ENCODE measurements at regions not wholly inside any gene's neighbourhood (a gene's known extent, or its start where the extent isn't known, plus 50 kb on each side); places are given as distances from the start of the nearest gene placed in this dataset.
A peak's percentile ranks its signal among the peaks of the same experiment; 100 is the strongest.

DNA sequence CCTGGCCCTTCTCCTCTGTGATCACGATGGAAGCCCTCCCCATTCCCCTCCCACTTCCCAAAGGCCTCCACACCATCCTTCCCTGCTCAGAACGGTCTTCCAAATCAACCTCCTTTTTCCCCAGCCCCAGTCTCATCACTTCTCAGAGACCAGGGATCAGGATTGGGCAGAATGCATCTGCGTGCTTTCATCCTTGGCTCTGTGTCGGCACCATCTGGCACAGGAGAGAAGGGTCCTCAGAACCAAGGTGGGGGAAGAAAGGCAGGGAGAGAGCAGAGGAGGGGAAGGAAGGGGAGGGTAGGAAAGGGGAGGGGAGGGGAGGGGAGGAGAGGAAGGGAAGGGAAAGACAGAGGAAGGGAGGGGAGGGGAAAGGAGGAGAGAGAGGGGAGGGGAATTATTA is 52.4 kb upstream of the FICD start:
- no peak for DNase-seq

DNA sequence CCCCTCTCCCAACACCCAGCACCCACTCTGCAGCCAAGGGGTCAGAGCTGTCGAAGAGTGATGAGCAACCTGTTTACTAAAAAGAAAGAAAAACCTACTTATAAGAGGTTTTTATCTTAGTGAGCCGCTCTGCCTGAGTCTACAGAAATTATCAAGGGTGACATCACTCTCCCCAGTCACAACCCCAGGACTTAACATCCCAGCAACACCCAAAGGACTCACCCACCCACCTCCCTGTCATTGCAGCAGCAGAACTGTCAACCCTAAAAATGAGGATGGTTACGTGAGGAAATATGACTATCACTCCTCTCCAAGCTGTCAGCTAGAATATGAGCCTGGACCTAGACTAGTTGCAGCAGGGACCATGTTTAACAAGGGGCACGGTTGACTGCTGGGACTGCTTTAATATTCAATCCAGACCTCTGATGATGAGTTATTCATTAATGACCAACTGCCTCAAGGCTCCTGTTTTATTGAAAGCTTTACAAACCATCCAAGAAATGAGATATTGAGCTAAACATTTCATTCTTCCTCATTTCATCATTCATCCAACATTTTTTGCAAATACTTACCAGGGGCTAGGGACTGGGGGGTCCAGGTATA is 53.9 kb upstream of the FICD start:
- DNase-seq = no peak

DNA sequence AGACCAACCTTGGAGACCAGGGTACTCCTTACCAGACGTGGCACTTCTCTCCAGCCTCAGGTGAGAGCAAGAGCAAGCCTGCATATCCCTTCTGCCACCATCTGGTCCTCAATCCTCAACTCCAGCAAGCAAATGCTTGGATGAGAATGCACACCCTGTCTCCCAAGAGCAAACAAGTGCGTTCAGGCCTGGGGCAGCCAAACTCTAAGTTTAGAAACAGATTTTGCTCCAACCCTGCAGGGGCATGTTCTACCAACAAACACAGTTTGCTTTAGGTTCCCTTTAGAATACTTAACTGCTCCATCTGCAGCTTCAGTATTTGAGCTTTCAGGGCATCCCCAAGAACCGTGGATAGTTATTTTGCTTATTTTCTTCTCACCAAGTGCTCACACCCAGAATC is 55.9 kb upstream of the FICD start:
- DNase-seq = no peak

DNA sequence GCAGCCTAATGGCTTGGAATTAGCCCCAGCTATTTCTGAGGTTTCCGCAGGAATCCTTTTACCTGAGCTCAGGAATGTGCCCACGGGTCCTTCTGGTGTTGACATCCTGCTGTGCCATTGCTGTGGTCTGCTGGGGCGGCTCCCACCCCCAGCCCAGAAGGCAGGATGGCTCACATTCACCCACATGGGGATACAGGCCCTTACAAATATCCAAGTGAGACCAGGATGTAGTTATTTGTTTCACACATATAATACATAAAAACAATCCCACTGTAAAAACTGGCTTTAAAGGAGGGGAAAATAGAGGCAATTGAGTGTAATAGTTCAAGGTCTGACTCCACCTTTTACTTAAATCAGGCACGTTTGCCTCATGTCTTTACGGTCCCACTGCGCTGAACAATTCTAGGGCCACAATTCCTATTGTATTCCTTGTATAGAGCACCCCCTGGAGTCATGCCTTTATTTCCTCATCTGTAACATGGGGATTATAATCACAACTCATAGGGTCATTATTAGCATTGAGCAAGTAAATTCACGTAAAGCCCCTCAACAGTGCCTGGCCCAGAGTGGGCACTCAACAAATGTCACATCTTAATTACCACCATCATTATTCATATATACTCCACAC is 57.2 kb upstream of the FICD start:
- no peak for DNase-seq

DNA sequence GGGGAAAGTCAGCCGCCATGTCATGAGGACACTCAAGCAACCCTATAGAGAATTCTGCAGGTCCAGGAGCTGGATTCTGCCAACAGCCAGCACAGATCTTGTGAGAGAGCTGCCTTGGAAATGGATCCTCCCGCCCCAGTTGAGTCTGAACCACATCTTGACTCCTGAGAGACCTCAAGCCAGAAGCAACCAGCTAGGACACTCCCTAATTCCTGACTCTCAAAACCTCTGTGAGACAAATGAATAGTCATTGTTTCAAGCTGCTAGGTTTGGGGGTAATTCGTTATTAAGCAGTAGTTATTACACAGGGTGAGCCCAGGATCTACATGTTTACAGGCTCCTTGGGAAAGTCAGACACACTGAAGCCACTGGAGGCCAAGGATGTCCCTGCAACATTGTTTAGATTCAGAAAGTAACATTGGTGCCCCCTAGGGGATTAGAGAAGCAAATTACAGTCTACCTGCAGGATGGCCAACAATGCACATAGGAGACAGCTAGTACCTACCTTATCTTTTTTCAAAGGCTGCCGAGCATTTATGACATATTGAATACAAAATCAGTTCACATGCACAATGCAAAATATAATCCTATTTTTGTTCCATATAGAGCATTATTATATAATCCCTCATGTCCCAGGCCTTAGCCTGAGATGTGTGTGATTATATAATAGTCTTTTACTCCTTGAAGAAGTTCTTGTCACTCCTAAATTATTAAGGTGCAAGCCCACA is 57.9 kb upstream of the FICD start:
- peak in 1 of 5 experiments; percentile 32 for DNase-seq

DNA sequence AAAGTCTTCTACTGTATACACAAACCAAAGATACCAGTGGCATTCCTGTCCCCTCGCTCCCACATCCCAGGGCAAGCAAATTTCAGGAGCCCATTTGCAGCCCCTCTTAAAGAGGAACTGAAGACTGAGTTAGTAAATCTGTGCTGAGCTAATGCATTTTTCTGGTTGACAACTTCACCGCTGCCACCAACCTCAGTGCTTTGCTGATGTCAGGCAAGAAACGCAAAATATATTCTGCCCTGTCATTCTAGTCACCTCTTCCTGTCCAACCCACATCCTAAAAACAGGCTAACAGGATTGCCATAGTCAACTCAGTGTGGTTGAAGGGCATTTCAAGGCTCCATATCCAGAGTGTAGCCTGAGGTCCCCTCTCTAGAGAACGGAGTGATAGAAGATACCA is 59.4 kb upstream of the FICD start:
- peak in 1 of 5 experiments; percentile 2 for DNase-seq

DNA sequence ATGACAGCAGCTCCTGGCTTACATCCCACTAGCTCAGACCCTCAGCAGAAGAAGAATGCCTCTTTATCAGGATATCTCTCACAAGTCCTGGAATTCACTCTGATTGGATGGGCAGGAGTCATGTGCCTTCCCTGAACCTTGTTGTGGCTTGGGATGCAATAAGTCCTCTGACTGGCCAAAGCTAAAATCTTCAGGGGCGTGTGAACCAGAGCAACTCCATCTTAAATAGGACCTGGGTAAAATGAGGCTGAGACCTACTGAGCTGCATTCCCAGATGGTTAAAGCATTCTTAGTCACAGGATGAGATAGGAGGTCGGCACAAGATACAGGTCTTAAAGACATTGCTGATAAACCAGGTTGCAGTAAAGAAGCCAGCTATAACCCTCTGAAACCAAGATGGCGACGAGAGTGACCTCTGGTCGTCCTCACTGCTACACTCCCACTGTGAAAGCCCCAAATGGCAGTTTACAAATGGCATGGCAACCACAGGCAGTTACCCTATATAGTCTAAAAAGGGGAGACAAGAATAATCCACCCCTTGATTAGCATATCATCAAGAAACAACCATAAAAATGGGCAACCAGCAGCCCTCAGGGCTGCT is 60.4 kb upstream of the FICD start:
- DNase-seq = no peak

DNA sequence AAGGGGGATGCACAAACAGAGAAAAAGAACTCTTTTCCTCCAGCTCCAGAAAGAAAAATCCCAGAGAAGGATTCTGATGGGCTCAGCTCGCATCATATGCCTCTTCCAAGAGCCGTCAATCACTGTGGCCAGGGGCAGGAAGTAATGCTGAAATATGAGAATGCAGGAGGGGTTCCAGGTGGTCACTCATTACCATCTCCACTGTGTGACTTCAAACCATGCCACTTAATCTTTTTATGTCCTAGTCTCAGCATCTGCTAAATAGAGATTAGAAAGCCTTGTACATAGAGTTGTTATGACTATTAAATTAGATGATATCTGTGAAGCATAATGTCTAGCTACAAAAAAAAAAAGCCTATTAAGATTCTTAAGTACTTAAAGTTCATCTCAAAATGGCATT is 65.6 kb upstream of the FICD start:
- DNase-seq = no peak

DNA sequence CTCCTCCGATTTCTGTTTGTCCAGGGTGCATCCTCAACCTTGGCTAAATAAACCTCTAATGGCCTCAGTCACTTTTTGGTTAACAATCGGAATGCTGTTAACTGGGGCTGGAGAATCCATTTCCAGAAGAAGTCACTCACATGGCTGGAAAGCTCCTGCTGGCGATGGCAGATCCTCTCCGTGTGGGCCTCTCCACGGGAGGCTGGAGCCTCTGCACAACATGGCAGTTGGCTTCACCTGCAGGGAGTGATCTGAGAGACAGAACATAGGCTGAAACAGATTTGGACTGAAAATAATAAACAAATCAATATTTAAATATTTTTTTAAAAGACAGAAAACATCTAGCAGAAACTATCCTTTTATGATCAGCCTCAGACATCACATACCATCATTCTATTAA is 66.8 kb upstream of the FICD start:
- no peak for DNase-seq

DNA sequence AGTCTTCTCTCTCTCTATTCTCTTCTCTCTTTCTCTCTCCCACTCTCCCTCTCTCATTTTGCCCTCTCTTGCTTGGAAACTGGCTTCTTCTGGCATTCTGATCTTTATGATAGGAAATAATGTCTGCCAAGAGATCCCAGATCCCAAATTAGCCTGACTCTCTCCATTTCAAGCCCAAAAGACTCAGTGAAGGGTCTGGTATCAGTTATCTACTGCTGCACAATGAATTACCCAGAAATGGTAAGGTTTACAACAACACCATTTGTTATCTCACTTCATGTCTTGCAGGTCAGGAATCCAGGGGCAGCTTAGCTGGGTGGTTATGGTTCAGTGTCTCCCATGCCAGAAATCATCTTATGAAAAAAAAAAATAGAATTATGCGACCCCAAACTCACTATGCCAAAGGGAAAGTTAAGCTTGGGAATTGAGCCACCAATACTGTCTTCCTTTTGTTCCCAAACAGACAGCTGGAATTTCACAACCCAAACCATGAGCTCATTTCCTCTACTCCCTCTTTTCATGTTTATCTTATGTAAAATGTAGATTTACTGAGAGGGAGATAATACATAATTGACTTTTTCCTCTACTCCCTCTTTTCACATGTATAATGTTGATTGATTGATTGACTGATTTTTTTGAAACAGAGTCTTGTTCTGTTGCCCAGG is 67.8 kb upstream of the FICD start:
- DNase-seq = no peak

DNA sequence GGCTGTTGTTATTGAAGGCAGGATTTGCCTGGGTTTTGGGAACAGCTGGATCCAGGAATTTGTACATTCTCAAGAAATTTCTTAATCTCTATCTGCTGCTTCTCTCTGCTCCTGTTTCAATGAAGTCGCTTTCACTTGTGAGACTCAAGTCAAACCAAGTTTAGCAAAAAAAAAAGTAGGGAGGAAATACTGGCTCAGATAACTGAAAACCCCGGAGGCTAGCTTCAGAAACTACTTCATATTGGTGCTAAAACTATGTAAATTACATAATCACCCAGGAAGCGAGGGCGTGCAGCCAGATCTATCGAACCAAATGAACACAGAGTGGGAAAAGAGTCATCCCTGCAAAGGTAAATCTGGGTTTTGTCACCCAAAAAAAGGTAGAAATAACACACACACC is 68.3 kb upstream of the FICD start:
- no peak for DNase-seq

DNA sequence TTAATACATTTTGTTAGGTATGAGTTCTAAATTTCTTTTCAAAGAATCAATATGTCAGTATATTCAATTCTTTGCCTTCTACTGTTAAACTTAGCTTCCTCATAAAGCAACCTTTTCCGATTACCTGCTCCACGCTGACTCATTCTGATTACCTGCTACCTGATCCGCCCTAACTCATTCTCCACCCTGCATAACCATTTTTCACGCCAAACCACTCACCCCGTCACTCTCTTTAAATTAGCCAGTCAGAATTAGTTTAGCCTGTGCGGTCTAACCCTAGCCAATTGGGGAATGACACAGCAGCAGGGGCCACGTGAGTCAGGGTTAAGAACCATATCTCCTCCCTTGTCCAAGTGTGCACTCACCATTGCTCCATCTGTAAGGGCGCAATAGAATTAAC is 72.2 kb upstream of the FICD start:
- DNase-seq = no peak

DNA sequence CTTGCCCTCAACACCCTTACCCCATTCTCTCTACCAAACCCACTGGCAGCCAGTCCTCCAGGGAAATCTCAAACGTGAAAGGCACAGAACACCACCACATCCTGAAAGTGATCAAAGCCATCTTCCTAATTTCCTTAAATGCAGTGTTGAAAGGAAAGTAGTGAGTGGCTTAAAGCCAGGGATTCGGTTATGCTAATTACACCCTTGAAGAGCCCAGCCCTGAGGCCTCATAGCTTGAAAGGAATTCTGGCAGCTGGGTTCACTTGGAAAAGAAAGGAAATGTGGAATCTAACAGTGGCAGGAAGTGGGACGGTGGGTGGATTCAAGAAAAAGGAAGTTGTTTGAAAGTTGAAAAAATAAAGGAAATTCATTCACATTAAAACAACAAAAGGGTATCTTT is 73.0 kb upstream of the FICD start:
- DNase-seq = no peak

DNA sequence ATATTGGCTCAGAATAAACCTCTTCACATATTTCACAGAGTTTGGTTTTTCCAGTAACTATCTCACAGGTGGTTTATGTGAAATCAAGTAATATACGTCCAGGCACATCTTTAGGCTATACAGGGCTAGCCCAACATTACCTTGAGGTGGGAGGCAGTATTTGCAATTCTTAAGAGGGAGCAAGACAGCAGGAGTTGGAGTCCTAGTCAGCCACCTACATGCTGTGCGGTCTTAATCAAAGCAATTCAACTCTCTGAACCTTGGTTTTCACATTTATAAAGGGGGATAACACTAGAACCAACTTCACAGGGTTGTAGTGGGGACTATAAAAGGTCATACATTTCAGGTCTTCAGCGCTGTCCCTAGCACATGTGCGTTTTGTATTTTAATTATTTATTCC is 73.5 kb upstream of the FICD start:
- DNase-seq = no peak

DNA sequence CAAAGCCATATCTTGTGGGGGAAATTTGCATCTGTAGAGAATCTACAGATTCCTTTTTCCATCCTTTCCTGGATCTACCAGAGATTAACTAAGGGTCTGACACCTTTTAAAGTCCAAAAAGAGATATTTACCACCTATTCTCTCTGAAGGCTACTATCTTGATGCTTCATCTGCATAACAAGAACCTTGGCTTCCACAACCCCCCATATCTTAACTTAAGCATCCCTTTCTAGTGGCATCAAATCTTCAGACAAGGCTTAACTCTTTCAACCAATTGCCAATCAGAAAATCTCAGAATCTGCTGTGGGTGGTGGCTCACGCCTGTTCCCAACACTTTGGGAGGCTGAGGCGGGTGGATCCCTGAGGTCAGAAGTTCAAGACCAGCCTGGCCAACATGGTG is 74.3 kb upstream of the FICD start:
- no peak for DNase-seq

DNA sequence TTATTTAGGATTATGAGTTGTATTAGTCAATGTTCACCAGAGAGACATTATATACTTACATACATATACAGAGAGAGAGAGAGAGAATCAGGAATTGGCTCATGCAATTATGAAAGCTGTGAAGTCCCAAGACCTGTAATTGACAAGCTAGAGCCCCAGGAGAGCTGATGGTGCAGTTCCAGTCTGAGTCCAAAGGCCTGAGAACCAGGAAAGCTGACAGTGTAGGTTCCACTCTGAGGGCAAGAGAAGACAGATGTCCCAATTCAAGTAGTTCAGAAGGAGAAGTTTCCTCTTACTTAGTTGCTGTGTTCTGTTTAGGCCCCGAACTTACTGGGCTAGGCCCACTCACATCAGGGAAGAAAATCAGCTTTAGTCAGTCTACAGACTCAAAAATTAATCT is 76.4 kb upstream of the FICD start:
- DNase-seq = no peak

DNA sequence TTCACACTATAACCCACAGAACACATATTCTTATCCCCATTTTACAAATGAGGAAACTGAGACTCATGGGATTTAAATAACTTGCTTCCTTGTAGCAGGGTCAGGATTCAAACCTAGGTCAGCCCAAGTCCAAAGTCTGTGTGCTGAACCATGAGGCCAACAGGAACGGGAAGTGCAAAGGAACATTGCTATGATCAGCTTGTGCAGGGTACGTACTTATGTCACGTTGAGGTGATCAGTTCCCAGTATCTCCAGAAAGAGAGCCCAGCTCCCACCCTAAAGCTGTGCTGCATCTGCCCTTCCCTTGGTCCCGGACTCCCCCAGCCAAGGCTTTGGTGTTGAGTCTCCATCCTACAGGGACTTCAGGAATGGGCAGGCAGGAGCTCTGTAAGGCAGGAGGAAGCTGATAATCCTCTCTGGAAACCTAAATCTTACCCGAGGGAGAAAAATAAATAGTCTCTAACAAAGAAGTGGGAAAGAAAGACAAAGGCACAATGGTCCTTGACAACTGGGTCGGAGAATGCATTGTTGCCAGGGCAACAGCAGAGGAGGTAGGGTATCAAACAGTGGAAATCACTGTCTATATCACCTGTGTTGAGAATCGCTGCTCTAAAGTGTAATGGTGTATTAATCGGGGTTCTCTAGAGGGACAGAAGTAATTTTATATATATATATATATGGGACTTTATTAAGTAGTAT is 82.5 kb upstream of the FICD start:
- no peak for DNase-seq

DNA sequence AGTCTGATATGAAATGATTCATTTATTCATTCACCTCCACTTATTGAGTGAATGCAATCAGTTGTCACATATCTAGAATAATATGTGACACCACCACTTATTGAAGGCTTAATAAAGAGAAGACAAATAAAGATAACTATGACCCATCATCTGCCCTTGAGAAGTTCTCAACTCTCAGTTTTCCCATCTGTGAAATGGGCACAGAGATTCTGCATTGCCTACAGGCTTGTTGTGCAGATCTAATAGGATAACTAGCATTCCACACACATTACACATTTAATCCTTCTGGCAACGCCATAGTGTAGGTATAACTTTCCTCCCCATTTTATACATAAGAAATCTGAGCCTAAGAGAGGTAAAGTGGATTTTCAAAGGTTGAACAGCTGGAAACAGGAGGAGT is 84.2 kb upstream of the FICD start:
- DNase-seq = no peak

DNA sequence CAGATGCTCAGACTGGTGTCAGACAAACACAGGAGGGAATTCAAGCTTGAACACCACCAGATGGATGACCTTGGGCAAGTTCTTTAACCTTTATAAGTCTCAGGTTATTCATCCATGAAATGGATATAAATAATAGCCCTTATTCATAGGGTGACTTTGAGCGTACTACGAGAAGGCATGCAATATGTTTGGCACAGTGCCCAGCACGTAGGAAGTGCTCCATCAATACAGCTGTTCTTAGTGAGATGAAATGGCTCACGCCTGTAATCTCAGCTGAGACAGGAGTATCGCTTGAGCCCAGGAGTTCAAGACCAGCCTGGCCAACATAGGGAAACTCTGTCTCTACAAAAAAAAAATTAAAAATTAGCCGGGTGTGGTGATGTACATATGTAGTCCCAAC is 84.8 kb upstream of the FICD start:
- no peak for DNase-seq

DNA sequence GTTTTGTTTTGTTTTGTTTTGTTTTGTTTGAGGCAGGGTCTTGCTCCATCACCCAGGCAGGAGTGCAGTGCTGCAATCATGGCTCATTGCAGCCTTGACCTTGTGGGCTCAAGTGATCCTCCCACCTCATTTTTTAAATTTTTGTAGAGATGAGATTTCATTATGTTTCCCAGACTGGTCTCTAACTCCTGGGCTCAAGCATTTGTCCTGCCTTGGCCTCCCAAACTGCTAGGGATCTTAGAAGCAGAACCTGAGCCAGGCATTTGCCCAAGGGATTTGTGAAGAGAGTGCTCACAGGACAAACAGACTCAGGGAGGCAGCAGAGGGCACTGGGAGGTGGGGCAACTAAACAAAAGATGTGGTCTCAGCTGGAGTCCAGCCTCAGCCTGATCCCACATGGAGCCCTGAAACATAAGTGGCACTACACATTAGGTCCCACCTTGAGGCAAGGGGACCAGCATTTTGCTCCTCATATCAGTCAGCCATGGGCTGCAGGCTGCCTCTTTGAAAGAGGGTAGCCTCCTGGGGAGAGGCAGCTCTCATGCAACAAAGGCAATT is 86.2 kb upstream of the CMKLR1 start:
- no peak for DNase-seq

DNA sequence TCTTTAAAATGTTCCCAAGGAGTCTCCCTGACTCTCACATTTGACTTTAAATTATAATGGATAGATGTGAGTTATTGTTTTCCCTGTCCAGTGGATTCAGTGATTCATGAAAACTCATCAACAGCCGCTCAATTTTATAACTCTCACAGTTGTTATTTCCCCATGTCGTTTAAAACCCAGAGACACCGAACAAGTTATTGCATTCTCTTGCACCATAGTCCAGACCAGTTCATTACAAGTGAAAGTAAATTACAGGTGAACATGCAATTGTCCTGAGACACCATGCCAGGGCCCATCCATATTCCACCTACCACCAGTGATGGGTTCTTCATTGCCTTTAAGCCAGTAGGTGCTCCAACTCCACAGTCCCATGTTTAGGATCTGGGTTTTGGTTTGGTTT is 85.7 kb upstream of the CMKLR1 start:
- no peak for DNase-seq

DNA sequence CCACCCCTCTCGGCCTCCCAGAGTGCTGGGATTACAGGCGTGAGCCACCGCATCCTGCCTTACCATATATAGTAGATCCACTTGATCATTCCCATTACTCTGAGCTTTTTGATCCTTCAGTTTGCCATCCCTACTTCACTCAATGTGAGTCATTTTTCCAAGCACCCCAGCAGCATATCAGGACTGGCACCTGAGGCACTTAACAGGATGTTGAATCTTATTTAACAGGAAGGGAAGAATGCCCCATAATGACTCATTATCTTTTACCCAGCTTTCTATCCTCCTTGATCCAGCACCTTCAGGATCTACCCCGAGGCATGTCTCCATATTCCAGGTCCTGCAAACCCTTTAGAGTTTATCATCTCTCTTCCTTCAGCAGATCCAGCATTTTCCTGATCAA is 84.9 kb upstream of the CMKLR1 start:
- DNase-seq = no peak

DNA sequence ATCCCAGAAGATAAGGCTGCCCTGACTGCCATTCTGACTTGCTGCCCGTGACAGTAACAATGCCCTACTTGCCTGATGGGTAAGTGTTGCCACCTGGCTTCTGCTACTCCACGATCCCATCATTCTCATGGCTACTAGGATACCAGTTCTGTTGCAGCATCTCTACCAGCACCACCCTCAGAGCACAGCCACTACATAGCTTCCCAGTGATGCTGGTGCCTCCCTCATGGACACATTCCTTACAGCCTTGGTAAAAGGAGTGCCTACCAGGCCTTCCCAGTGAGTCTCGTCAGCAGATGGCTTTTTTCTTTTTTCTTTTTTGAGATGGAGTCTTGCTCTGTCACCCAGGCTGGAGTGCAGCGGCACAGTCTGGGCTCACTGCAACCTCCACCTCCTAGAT is 84.4 kb upstream of the CMKLR1 start:
- no peak for DNase-seq
